ENCODE measurements at regions not wholly inside any gene's neighbourhood (a gene's known extent, or its start where the extent isn't known, plus 50 kb on each side); places are given as distances from the start of the nearest gene placed in this dataset.

DNA sequence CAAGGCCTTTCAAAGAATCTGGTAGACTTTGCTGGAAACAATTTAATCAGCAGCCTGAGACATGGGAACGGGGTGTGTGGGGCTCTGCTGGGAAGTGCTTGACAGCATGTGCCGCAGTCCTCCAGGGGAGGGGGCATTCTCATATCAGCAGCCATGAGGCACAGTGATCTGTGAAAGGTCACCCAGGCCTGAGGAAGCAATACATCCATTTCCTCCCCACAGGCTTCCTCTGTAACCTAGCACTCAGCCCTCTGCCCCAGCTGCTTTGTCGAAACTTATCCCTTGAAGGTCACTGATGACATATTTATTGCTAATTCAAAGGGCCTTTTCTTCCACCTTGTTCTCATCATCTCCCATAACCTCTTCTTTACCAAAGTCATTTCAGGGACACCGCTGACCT, 103.3 kb downstream of the TNFAIP3 start:
- TF ChIP-seq, protein P1, sequence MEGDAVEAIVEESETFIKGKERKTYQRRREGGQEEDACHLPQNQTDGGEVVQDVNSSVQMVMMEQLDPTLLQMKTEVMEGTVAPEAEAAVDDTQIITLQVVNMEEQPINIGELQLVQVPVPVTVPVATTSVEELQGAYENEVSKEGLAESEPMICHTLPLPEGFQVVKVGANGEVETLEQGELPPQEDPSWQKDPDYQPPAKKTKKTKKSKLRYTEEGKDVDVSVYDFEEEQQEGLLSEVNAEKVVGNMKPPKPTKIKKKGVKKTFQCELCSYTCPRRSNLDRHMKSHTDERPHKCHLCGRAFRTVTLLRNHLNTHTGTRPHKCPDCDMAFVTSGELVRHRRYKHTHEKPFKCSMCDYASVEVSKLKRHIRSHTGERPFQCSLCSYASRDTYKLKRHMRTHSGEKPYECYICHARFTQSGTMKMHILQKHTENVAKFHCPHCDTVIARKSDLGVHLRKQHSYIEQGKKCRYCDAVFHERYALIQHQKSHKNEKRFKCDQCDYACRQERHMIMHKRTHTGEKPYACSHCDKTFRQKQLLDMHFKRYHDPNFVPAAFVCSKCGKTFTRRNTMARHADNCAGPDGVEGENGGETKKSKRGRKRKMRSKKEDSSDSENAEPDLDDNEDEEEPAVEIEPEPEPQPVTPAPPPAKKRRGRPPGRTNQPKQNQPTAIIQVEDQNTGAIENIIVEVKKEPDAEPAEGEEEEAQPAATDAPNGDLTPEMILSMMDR (conservative IDR thresholded peaks at IDR 0.05; ENCODE audit: low read length) = no peak
- TF ChIP-seq EZH2phosphoT487 (IDR thresholded peaks at IDR 0.05; ENCODE audit: borderline replicate concordance, low read depth, low read length) = no peak

Measured in OCI-LY7 (cell line).